Subcutaneous abdominal adipose tissue (tissue), 5 donors: ENCODE measurements at regions not wholly inside any gene's neighbourhood (a gene's known extent, or its start where the extent isn't known, plus 50 kb on each side); places are given as distances from the start of the nearest gene placed in this dataset.
"Not testable (repeated sequence)": the region's sequence is repeated elsewhere in the genome, so short reads cannot be mapped to it uniquely, and the experiment has no call there.

Experiments
- H3K27ac ChIP-seq: one replicate; pipeline ENCODE4 v1.7.0; 2013; ENCODE audit warnings: low read depth, mild to moderate bottlenecking, inconsistent platforms, low read length, moderate library complexity
- H3K27me3 ChIP-seq, 5 donors: one replicate each; pipeline ENCODE4 v1.7.0; 2013; ENCODE audit warnings: low read length in 5 of 5, inconsistent platforms in 1 of 5; ENCODE audit not compliant: control insufficient read depth in 5 of 5, insufficient read depth in 4 of 5
- H3K36me3 ChIP-seq, 5 donors: one replicate each; pipeline ENCODE4 v1.7.0; 2013; ENCODE audit warnings: low read length in 5 of 5; ENCODE audit not compliant: control insufficient read depth in 5 of 5, insufficient read depth in 5 of 5
- H3K4me1 ChIP-seq, 5 donors: one replicate each; pipeline ENCODE4 v1.7.0; 2013; ENCODE audit warnings: low read length in 5 of 5, mild to moderate bottlenecking in 3 of 5, moderate library complexity in 1 of 5; ENCODE audit not compliant: control insufficient read depth in 5 of 5, insufficient read depth in 5 of 5
- H3K4me3 ChIP-seq, 5 donors: one replicate each; pipeline ENCODE4 v1.7.0; 2013; ENCODE audit warnings: low read length in 5 of 5, low read depth in 1 of 5
- H3K9ac ChIP-seq, 5 donors: one replicate each; pipeline ENCODE4 v1.7.0; 2013; ENCODE audit warnings: low read length in 5 of 5, mild to moderate bottlenecking in 4 of 5, moderate library complexity in 3 of 5
- H3K9me3 ChIP-seq, 5 donors: one replicate each; pipeline ENCODE4 v1.7.0; 2013; ENCODE audit warnings: low read length in 5 of 5; ENCODE audit not compliant: control insufficient read depth in 5 of 5
- donor health status: healthy.
- donor health status: healthy.
- donor health status: healthy.
- donor health status: healthy.
- donor health status: healthy.

GRCh38 chr12:62008703-62009102 is 251.5 kb upstream of the USP15 start:
- no peak overlapping the region for H3K9ac ChIP-seq
- no peak overlapping the region for H3K4me3 ChIP-seq
- H3K9me3 ChIP-seq = no peaks in the 10 kb centered on the region
- H3K4me1 ChIP-seq = peaks cover 0 to 3% (median 0%) of the 10 kb centered on the region in 5 donors
- no peak overlapping the region for H3K27ac ChIP-seq
- no peaks in the 10 kb centered on the region for H3K27me3 ChIP-seq
- no peaks in the 10 kb centered on the region for H3K36me3 ChIP-seq

GRCh38 chr12:62009445-62009844 is 250.8 kb upstream of the USP15 start:
- H3K27ac ChIP-seq = no peak overlapping the region
- no peaks in the 10 kb centered on the region for H3K36me3 ChIP-seq
- peaks cover 0 to 3% (median 0%) of the 10 kb centered on the region in 5 donors for H3K4me1 ChIP-seq
- no peak overlapping the region for H3K9ac ChIP-seq
- H3K27me3 ChIP-seq = no peaks in the 10 kb centered on the region
- no peak overlapping the region for H3K4me3 ChIP-seq
- H3K9me3 ChIP-seq = no peaks in the 10 kb centered on the region

- H3K9ac ChIP-seq, H3K9me3 ChIP-seq, H3K4me1 ChIP-seq, H3K27ac ChIP-seq, H3K4me3 ChIP-seq, H3K27me3 ChIP-seq, H3K36me3 ChIP-seq: not testable (repeated sequence)
These were observed 249.8 kb upstream of the USP15 start for GRCh38 chr12:62010331-62010906.

- H3K27me3 ChIP-seq, H3K27ac ChIP-seq, H3K9me3 ChIP-seq, H3K4me1 ChIP-seq, H3K4me3 ChIP-seq, H3K36me3 ChIP-seq, H3K9ac ChIP-seq: not testable (repeated sequence)
These were observed 249.2 kb upstream of the USP15 start for GRCh38 chr12:62010973-62011372.

GRCh38 chr12:62014330-62014729 is 245.9 kb upstream of the USP15 start:
- Histone ChIP-seq H3K27ac (no peak overlapping the region), H3K27me3 (no peaks in the 10 kb centered on the region), H3K4me1 (no peaks in the 10 kb centered on the region), H3K4me3 (no peak overlapping the region), H3K36me3 (no peaks in the 10 kb centered on the region), H3K9me3 (no peaks in the 10 kb centered on the region), H3K9ac (no peak overlapping the region)

GRCh38 chr12:62016021-62016420 is 244.2 kb upstream of the USP15 start:
- H3K4me1 ChIP-seq = no peaks in the 10 kb centered on the region
- H3K27ac ChIP-seq = no peak overlapping the region
- H3K9ac ChIP-seq = no peak overlapping the region
- no peaks in the 10 kb centered on the region for H3K27me3 ChIP-seq
- no peak overlapping the region for H3K4me3 ChIP-seq
- H3K36me3 ChIP-seq = no peaks in the 10 kb centered on the region
- H3K9me3 ChIP-seq = no peaks in the 10 kb centered on the region

- Histone ChIP-seq H3K4me3 (no peak overlapping the region), H3K9ac (no peak overlapping the region), H3K27ac (no peak overlapping the region), H3K4me1 (no peaks in the 10 kb centered on the region), H3K27me3 (no peaks in the 10 kb centered on the region), H3K36me3 (no peaks in the 10 kb centered on the region), H3K9me3 (no peaks in the 10 kb centered on the region)
These were observed 238.4 kb upstream of the USP15 start for GRCh38 chr12:62021808-62022207.

GRCh38 chr12:62028536-62028935 is 231.7 kb upstream of the USP15 start:
- H3K9me3 ChIP-seq = no peaks in the 10 kb centered on the region
- H3K9ac ChIP-seq = no peak overlapping the region
- no peaks in the 10 kb centered on the region for H3K36me3 ChIP-seq
- H3K4me3 ChIP-seq = no peak overlapping the region
- no peaks in the 10 kb centered on the region for H3K4me1 ChIP-seq
- no peaks in the 10 kb centered on the region for H3K27me3 ChIP-seq
- H3K27ac ChIP-seq = no peak overlapping the region

- Histone ChIP-seq H3K4me1 (no peaks in the 10 kb centered on the region), H3K9me3 (no peaks in the 10 kb centered on the region), H3K9ac (no peak overlapping the region), H3K36me3 (no peaks in the 10 kb centered on the region), H3K27ac (no peak overlapping the region), H3K27me3 (no peaks in the 10 kb centered on the region), H3K4me3 (no peak overlapping the region)
These were observed 227.3 kb upstream of the USP15 start for GRCh38 chr12:62032870-62033269.

- Histone ChIP-seq H3K36me3 (no peaks in the 10 kb centered on the region), H3K9ac (no peak overlapping the region), H3K9me3 (peaks cover 0 to 5% (median 3%) of the 10 kb centered on the region in 5 donors), H3K4me3 (no peak overlapping the region), H3K27me3 (no peaks in the 10 kb centered on the region), H3K4me1 (peaks cover 0 to 4% (median 0%) of the 10 kb centered on the region in 5 donors), H3K27ac (no peak overlapping the region)
These were observed 215.6 kb upstream of the USP15 start for GRCh38 chr12:62044450-62045135.
